Stimulated activated CD8-positive, alpha-beta memory T cell treated with anti-CD3 and anti-CD28 coated beads, Interleukin-15, amount 100 ng/mL, for 24 hours (primary cell): ENCODE measurements at regions not wholly inside any gene's neighbourhood (a gene's known extent, or its start where the extent isn't known, plus 50 kb on each side); places are given as distances from the start of the nearest gene placed in this dataset.
"Not testable (repeated sequence)": the region's sequence is repeated elsewhere in the genome, so short reads cannot be mapped to it uniquely, and the experiment has no call there.

ENCODE experiments used
- DNase-seq: peaks from one replicate; pipeline ENCODE4 v3.0.0-alpha.2; 2020; ENCODE audit warnings: low read depth

GRCh38 chr5:90285581-90285980, 124.0 kb downstream of the CETN3 start:
- DNase-seq = no peak

- DNase-seq = no peak
These were observed 125.2 kb downstream of the CETN3 start for GRCh38 chr5:90284375-90284774.

GRCh38 chr5:90279091-90279490, 130.5 kb downstream of the CETN3 start:
- no peak for DNase-seq

- DNase-seq = no peak
These were observed 135.3 kb downstream of the CETN3 start for GRCh38 chr5:90274216-90274615.

GRCh38 chr5:90267646-90268045, 141.9 kb downstream of the CETN3 start:
- no peak for DNase-seq

- no peak for DNase-seq
These were observed 144.1 kb downstream of the CETN3 start for GRCh38 chr5:90265545-90265857.

GRCh38 chr5:90264689-90265544, 144.6 kb downstream of the CETN3 start:
- DNase-seq = peak; percentile 1

- DNase-seq = no peak
These were observed 146.3 kb downstream of the CETN3 start for GRCh38 chr5:90263102-90263820.

- no peak for DNase-seq
These were observed 158.1 kb downstream of the CETN3 start for GRCh38 chr5:90251447-90251846.

GRCh38 chr5:90248640-90249039, 160.9 kb downstream of the CETN3 start:
- no peak for DNase-seq

- not testable (repeated sequence) for DNase-seq
These were observed 165.7 kb downstream of the CETN3 start for GRCh38 chr5:90243848-90244247.

GRCh38 chr5:90233476-90233875, 176.1 kb downstream of the CETN3 start:
- no peak for DNase-seq

- no peak for DNase-seq
These were observed 177.9 kb downstream of the CETN3 start for GRCh38 chr5:90231688-90232087.

- no peak for DNase-seq
These were observed 181.9 kb downstream of the CETN3 start for GRCh38 chr5:90227683-90228082.

- DNase-seq = no peak
These were observed 183.0 kb downstream of the CETN3 start for GRCh38 chr5:90226433-90227099.

- DNase-seq = no peak
These were observed 185.2 kb downstream of the CETN3 start for GRCh38 chr5:90224342-90224741.

- no peak for DNase-seq
These were observed 185.8 kb downstream of the CETN3 start for GRCh38 chr5:90223756-90224155.

GRCh38 chr5:90221951-90222350, 187.6 kb downstream of the CETN3 start:
- DNase-seq = no peak

- no peak for DNase-seq
These were observed 189.0 kb downstream of the CETN3 start for GRCh38 chr5:90220554-90220953.

GRCh38 chr5:90214991-90215390, 194.6 kb downstream of the CETN3 start:
- DNase-seq = no peak

GRCh38 chr5:90208323-90208722, 201.2 kb downstream of the CETN3 start:
- not testable (repeated sequence) for DNase-seq

- no peak for DNase-seq
These were observed 207.6 kb downstream of the CETN3 start for GRCh38 chr5:90201923-90202322.
